SH-SY5Y (cell line): ENCODE measurements at regions not wholly inside any gene's neighbourhood (a gene's known extent, or its start where the extent isn't known, plus 50 kb on each side); places are given as distances from the start of the nearest gene placed in this dataset.

Experiments
- GATA2 ChIP-seq: IDR thresholded peaks from 2 replicates; pipeline ENCODE4 v1.6.1; 2011; ENCODE audit warnings: mild to moderate bottlenecking, low read depth, low read length
- GATA3 ChIP-seq: IDR thresholded peaks from 2 replicates; pipeline ENCODE4 v1.6.1; 2011; ENCODE audit warnings: low read depth, mild to moderate bottlenecking, low read length, moderate library complexity

DNA sequence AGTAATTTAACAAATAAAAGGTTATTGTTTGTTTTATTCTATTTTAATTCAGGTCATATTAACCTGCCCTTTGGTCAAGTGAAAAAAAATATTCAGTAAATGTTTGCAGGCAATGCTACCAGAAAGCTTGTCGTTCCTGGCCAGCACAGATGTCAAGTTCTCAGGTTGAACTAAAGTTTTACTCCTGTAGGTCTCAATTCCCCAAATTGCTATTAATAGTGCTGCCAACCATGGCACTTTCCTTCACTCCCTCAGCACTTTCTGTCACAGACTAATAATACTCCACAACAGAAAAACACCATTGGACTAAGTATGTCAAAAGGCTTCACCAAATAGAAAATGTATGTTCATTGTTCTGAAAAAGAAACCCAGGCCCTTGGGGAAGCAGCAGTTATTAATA lies 79.2 kb upstream of the C4orf54 start:
- no peak for TF ChIP-seq GATA2
- TF ChIP-seq GATA3 = no peak
